ENCODE measurements at regions not wholly inside any gene's neighbourhood (a gene's known extent, or its start where the extent isn't known, plus 50 kb on each side); places are given as distances from the start of the nearest gene placed in this dataset.

DNA sequence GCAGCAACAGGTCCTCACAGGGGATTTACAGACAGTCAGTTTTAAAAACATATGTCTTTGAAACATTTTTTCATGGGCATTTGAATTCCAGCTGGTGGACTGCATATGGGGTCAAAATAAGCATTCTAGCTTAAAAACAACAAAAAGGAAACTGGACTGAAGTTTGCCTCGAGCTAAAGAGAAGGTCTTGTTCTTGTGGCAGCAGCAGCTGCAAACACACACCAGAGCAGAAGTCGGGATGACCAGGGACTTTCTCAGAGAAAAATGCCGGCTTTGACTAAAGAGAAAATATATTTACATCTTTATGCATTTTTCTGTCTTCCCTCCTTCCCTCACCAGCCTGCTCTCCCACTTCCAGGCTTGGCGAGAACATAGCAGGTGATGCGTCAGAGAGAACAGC is 361.4 kb downstream of the CXCL12 start:
- TF ChIP-seq, protein P1, sequence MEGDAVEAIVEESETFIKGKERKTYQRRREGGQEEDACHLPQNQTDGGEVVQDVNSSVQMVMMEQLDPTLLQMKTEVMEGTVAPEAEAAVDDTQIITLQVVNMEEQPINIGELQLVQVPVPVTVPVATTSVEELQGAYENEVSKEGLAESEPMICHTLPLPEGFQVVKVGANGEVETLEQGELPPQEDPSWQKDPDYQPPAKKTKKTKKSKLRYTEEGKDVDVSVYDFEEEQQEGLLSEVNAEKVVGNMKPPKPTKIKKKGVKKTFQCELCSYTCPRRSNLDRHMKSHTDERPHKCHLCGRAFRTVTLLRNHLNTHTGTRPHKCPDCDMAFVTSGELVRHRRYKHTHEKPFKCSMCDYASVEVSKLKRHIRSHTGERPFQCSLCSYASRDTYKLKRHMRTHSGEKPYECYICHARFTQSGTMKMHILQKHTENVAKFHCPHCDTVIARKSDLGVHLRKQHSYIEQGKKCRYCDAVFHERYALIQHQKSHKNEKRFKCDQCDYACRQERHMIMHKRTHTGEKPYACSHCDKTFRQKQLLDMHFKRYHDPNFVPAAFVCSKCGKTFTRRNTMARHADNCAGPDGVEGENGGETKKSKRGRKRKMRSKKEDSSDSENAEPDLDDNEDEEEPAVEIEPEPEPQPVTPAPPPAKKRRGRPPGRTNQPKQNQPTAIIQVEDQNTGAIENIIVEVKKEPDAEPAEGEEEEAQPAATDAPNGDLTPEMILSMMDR (optimal IDR thresholded peaks at IDR 0.05 in 1 of 3, IDR thresholded peaks at IDR 0.05 in 1 of 3, conservative IDR thresholded peaks at IDR 0.05 in 1 of 3; ENCODE audit: extremely low read depth in 1 of 3, insufficient read depth in 2 of 3, low read length in 3 of 3), result no peak
- TF ChIP-seq EZH2 (IDR thresholded peaks at IDR 0.05; ENCODE audit: low read length), result no peak
